HG02852 (cell line): ENCODE measurements at regions not wholly inside any gene's neighbourhood (a gene's known extent, or its start where the extent isn't known, plus 50 kb on each side); places are given as distances from the start of the nearest gene placed in this dataset.
A peak's percentile ranks its signal among the peaks of the same experiment; 100 is the strongest.
"Not testable (repeated sequence)": the region's sequence is repeated elsewhere in the genome, so short reads cannot be mapped to it uniquely, and the experiment has no call there.

Experiments
- ATAC-seq: cut with Tn5 transposase; IDR thresholded peaks from one replicate; pipeline ENCODE4 v1.9.1; 2021; ENCODE audit warnings: mild to moderate bottlenecking, moderate library complexity; ENCODE audit not compliant: unreplicated experiment

DNA sequence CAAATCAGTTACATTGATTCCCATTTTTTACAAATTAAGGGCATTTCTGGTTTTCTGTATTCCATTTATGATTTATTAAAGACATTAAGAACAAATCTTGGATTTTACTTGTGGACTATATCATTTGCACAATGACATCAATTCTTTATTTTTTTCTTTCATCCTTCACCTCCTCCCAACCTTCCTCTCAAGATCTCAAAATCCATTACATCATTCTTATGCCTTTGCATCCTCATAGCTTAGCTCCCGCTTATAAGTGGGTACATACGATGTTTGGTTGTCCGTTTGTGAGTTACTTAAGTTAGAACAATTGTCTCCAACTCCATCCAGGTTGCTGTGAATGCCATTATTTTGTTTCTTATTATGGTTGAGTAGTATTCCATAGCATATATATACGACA, 752.8 kb downstream of the CD109 start:
- ATAC-seq, result no peak

DNA sequence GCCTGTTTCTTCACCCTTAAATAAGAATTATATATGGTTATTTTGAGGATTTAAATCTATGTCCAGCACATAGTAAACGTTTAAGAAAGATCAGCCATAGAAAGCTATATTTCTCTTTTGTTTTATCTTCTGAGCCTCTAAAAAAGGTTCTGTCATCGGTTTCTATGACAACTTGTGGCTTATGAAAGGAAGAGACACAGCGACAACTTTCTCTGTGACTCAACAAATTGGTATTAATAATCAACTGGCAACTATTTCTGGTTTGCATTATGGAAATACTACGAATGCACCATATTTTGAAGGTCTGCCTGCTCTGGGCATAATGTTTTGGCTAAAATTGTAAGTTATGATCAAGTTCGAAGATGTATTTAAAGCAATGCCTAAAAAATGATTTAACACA, 751.0 kb downstream of the CD109 start:
- ATAC-seq, result peak; percentile 66

DNA sequence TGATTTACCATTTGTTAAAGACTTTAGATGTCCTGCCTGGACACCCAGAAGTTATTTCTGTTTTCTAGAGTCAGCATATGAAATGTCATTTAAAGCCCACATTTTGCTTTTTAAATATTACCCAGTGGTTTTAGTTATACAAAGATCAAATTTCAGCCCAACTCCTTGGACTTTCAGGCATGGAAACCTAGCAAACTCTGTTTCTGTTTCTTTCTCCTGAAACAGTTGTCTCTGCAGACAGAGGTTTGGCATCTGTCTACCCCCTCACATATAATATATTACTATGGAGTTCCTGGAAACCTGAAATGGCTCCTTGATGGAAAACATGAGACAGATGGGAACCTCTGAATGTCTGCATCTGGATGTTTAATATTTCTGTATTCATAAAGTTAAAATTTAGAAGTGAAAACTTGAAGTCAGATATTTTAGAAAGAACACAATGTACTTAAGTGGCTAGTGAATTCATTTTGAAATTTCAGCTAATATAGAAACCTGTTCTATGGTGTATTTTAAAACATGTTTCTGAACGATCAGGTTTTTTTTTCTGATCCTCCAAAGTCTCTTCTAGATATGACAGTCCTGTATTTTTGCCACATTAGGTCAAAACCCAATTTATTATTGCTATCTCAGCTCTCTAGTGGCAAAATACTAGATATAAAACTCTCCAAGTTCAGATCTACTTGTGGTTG, 743.3 kb downstream of the CD109 start:
- no peak for ATAC-seq

DNA sequence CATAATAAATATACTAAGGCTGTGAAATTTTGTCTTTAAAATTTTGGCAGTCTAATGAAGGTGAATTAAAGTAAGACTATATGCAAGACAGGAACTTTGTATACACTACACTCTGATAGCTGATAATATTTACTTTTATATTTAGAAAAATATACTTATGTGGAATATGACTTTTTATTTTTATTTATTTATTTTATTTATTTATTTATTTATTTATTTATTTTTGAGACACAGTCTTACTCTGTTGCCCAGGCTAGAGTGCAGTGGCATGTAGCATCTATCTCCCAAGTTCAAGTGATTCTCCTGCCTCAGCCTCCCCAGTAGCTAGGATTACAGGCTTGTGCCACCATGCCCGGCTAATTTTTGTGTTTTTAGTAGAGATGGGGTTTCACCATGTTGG, 742.4 kb downstream of the CD109 start:
- ATAC-seq, result not testable (repeated sequence)

DNA sequence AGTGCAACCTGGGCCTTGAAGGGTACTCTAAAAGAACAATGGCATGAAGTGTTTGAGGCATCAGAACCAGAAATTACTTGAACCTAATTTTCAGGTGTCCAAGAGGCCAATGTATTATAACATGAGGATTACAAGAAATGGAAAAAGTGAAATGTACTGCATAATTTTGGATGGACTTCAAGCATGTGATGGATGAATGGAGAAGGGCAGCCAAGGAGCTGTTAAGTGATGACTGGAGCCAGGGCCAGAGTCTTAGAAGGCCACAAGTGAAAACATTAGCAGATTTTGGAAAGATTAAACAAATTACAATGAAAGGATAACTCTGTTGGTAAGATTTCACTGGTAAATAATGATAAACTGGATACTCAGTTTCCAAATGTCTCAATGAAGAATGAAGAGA, 738.2 kb downstream of the CD109 start:
- ATAC-seq, result no peak

DNA sequence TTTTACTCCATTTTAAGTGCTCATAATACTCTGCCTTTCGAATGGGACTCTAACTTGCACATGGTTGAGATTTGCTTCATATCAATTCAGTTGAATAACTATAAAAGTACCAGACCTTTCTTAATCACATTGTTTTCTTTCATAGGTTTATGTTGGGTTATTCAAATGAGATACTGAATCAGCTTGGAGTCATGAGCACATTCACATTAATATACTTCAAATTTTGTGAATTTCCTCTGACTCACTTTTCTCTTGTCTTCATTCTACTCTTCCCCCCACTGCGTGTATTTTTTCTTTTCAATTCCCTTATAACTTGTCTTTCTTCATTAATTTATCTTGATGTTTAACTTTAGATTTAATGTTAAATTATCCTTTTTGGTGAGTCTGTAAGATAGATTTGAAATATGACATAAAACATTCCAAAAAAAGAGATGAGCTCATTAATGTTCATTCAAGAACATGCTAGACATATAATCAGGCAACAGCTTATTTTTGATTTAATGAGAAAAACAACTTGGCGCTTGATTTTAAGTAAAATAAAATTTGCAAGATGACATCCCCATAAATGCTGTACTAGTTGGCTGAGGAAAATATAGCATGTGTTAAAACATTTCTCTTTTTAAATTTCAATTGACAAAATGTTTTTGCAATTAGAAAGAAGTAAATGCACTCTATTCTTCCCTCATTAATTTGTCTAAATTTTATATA, 736.0 kb downstream of the CD109 start:
- ATAC-seq, result no peak

DNA sequence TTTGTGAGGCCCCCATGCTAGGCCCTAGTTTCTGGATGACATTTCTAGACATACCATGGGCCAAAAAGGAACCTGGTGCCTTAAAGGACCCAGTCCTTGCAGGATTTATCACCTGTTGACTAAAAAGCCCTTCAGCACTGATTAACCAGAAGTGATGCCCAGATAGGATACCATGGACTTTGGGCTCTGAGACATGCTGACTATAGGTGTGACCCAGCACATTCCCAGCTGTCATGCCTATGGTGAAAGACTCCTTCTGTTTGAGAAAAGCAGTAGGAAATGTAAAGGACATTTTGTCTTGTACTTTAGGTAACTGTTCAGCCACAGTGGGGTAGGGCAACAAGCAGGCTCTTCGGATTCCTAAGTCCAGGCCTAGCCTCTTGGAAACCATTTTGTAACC, 724.2 kb downstream of the CD109 start:
- no peak for ATAC-seq

DNA sequence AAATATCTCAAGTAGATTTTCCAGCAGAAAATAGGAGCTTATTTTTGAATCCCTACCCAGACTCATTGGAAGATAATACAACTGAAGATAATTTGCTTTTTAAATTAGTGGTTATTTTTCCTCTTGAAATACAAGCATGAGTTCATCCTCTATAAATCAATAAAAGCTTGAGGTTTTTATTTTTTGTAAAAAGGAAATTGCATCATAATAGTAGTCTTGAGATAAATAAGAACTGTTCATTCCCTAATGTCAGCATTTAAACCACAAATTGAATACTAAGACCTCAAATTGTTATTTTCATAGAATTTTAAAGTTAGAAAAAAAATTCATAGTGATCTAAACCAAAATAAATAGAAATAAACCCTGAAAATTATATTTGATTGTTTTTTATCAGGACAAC, 719.1 kb downstream of the CD109 start:
- ATAC-seq, result no peak

DNA sequence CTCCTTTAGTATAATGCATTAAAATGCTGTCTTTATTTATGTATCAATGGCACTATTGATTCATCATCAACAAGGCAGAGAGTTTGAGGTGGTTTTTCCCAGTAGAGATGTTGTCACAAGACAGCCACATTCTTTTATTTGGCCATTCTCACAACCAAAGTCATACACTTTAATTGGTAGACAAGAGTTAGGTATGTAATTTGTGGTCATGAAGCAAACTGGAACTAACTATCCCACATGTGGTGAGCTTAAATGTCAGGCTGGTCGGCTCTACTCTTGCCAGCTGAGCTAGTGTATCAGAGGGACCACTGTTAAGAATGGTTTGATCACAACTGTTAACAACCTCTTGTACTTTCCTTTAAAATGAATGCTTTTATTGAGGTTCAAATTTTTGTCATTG, 714.6 kb downstream of the CD109 start:
- no peak for ATAC-seq

DNA sequence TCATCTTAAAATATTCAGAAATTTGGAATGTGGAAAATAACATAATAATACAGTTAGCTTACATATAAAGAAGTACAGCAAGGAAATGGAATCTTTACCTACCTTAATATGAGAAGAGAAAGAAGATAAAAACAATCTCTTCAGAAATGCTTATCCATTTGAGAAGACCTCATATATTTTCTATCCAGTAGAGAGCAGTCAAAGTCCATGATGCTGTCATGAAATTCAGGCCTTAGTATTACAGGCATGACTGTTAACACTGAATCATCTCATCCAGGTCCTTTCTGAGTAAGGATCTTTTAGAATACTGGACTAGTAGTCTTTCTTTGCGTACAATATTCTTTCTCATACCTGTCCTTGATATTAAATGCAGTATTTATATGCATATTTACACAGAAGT, 713.4 kb downstream of the CD109 start:
- peak; percentile 70 for ATAC-seq

DNA sequence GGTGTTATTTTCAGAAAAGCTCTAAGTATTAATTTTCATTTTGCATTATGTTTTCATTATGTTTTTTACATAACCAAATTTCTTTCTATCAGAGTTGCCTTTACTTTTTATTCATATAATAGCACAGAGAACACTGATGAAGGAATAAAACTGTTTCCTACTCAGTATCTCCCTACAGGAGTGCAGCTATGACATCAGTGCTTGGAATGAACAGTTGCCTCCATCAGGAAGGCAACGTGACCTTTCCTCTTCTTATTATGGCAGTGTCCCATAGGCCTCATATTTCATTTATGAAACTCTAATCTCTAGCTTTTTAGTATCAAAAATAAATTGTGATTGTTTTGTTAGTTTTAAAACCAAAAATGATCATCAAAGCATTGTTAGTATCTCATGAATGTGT, 712.8 kb downstream of the CD109 start:
- ATAC-seq, result no peak

DNA sequence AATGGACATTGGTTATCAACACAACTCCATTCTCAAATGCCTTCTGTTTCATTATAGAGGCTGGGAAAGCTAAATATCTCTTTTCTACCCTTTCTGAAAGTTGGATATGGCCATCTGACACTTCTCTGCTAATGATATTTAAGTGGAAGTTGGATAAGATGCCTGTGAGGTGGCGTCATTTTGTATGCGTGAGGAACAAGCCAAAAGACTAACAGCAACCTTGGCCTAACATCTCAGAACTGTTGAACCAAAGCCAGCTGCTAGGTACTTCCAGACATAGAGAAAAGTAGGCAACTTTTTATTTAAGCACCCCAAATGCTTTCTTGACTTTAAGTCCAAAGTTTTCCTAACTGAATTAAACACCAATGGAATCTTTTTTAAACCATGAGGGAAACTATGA, 708.4 kb downstream of the CD109 start:
- ATAC-seq, result no peak

DNA sequence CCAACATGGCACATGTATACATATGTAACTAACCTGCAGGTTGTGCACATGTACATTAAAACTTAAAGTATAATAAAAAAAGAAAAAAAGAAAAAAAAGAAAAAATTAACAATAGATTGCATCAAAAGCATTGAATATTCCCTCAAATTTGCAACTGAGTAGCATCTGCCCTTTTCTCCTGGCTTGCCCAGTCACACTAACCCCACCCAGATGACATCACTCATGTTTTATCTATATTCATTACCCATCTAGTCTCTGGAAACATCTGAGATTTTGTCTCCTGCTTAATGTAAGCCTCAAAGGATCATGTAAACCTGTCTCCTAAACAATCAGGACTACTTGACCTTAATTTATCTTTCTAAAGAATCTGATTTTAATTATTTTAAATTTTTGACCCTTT, 706.8 kb downstream of the CD109 start:
- ATAC-seq, result no peak

DNA sequence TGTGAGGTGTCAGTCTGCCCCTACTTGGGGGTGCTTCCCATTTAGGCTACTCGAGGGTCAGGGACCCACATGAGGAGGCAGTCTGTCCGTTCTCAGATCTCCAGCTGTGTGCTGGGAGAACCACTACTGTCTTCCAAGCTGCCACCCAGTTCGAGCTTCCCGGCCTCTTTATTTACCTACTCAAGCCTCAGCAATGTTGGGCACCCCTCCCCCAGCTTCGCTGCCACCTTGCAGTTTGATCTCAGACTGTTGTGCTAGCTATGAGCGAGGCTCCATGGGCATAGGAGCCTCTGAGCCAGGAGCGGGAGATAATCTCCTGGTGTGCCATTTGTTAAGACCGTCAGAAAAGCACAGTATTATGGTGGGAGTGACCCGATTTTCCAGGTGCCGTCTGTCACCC, 682.4 kb downstream of the CD109 start:
- not testable (repeated sequence) for ATAC-seq

DNA sequence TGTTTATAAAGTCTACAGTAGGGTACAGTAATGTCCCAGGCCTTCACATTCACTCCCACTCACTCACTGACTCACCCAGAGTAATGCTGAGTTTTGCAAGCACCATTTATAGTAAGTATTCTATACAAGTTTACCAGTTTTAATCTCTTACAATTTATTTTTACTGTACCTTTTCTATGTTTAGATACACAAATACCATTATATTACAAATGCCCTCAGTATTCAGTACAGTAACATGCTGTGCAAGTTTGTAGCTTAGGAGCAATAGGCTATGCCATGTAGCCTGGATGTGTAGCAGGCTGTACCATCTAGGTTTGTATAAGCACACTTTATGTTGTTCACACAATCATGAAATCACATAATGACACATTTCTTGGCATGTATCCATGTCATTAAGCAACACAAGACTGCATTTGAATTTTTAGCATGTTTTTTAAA, 673.6 kb downstream of the CD109 start:
- no peak for ATAC-seq

DNA sequence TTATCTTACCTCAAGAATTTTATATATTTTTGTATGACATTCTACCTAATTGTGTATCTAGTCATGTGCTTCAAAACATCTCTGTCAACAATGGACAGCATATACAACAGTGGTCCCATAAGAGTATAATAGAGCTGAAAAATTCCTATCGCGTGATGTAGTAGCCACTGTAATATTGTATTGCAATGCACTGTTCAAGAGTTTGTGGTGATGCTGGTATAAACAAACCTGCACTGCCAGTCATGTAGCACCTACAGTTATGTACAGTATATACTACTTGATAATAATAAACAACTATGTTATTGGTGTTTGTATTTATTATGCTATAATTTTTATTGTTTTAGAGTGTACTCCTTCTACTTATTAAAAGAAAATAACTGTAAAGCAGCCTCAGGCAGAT, 672.7 kb downstream of the CD109 start:
- ATAC-seq, result no peak

DNA sequence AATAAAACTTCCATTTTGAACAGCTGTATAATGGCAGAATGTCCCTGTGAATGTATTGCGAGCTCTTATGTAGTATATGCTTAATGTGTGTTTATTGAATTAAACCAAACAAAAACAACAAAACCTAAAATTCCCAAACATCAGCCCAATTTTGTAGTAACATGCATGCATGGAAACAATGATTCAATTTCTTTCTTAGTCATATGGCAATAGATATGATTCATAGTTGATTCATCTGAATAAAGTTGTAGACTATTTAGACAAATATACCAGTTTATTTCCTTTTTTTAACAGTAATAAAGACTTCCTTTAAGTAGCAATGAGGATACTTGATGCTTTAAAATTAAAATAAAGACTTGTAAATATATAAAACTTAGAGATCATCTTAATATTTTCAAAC, 670.6 kb downstream of the CD109 start:
- no peak for ATAC-seq

DNA sequence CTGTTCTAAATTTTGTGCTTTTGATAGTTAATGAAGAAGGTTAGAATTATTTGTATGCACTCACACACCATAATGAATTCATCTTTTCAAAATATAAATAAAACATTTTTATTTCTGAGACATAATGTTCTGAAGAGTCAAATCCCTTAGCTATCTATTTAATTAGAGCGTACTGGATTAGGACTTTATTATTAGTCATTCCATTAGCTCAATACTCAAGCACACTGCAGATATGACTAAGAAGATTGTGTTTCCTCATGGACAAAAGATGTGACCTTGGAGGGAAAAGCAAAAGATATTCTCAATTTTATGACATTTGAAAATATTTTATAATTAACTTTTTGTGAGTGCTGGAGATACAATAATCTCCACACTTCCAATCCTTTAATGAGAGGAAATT, 666.4 kb downstream of the CD109 start:
- ATAC-seq, result no peak

DNA sequence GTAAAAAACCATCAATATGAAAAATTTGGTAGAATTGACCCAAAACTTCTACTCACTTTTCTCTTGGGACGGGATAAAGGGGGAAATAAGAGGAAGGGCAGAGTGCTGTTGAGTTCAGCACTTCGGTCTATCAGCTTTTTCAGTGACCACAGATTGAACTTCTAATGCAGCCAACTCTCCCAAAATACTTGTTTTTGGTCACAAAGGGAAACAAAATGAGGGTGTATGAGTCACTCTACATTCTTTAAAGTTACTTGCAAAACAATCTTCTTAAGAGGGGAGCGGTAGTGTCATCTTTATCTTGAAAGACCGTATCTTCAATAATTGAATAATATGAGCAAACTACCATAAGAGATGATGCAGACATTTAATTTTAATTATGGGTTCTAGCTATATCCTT, 661.3 kb downstream of the CD109 start:
- no peak for ATAC-seq

DNA sequence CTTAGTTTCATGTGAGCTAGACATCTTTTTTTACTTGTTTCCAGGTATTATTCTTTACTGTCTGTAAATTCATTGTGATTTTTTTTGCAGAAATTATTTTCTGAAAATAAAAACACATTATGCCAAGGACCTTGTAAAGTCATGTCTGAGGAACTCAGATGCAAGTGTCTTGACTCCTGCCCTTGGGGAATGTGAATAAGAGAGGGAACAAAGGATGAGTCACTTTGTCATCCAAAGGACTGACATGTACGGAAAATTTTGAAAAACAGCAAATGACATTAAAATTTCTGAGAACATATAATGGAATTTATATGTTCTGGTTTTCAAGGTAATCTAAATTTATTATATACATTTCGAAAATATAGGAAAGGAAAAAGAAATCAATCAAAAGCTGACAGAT, 660.4 kb downstream of the CD109 start:
- ATAC-seq, result no peak

DNA sequence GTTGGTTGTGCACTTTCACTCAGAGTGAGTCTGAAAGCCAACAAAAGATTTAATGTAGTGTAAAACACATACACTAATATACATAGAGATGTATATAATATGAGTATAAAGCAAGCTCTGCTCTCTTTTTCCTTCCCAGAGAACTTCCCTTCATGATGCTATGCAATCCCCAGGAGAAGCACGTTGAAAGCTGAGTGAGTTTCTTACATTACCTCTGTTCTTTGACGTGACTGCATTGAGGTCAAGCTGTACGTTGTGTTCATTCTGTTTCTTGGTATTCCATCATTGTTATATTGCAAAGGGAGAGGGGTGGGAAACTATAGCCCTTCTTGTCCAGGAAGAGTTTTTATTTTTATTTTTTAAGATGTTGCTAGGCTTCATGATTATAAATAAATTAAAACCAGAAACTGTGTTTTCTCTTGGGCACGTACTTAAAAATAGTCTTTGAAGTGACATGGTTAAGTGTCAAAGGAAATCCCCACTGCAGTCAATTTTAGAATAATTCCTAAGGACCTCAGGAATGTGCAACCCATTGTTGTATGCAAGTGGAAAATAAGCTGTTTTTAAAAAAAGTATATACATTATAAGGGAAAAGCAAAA, 651.0 kb downstream of the CD109 start:
- ATAC-seq, result no peak

DNA sequence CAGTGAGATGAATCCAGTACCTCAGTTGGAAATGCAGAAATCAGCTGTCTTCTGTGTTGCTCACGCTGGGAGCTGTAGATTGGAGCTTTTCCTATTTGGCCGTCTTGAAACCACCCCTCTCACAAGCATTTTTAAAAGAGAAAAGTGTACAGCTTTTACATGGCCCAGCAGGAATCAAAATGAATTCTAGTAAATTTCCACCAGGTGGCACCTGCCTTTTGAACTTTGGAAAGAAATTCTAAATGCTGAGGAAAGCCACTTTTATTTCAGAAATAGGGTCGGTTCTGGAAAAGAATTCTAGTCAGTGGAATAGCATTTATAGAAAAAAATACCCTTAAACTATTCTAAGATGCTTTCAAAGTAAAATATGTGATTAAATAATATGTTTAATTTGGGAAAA, 647.8 kb downstream of the CD109 start:
- no peak for ATAC-seq
